Fibroblast of skin of abdomen (primary cell): ENCODE measurements at regions not wholly inside any gene's neighbourhood (a gene's known extent, or its start where the extent isn't known, plus 50 kb on each side); places are given as distances from the start of the nearest gene placed in this dataset.

Experiments used
- DNase-seq: peaks from one replicate; pipeline ENCODE4 v3.0.0-alpha.2; 2013

DNA sequence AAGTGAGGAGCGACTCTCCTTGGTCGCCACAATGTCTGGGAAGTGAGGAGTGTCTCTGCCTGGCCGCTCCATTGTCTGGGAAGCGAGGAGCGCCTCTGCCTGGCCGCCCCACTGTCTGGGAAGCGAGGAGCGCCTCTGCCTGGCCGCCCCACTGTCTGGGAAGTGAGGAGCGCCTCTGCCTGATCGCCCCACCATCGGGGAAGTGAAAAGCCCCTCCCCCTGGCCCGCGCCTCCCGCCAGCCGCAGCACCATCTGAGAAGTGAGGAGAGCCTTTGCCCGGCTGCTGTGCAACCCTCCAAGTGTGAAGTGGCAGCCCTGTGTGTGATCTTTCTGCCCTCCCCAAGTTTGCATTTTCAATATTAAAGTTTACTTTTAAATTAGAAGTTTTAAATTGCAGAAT, 95.0 kb upstream of the PPP2R5A start:
- no peak for DNase-seq

GRCh38 chr1:212192261-212192998, 92.8 kb upstream of the PPP2R5A start:
- no peak for DNase-seq

DNA sequence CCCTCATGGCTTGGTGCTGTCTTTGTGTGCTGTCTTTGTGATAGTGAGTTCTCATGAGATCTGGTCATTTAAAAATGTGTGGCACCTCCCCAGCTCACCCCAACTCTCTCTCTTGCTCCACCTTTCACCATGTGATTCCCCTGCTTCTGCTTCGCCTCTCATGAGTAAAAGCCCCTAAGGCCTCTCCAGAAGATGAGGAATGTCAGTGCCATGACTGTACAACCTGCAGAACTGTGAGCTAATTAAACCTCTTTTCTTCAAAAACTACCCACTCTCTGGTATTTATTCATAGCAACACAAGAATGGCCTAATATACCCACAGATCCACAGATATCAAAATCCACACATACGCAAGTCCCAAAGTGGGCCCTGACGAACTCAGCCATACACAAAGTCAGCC, 88.9 kb upstream of the PPP2R5A start:
- DNase-seq, result no peak

- no peak for DNase-seq
These were observed 83.7 kb upstream of the PPP2R5A start for GRCh38 chr1:212201461-212201860.

DNA sequence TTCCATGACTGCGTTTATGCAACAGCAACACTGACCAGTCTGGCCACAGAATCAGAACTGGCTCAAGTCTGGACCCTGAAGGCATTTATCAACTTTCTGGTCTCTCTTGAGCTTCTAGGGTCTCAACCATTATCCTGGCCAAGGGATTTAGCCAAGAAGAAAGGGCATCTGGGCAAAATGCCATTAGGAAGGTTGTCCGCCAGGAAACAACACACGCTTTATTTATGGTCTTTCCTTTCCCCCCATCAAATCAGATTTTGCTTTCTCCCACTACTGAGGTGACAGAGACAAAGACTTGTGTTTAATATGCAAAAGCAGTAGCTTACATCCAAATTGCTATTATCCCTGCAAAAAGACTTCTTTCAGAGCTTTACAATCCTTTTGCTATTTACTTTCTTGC, 81.6 kb upstream of the PPP2R5A start:
- no peak for DNase-seq

DNA sequence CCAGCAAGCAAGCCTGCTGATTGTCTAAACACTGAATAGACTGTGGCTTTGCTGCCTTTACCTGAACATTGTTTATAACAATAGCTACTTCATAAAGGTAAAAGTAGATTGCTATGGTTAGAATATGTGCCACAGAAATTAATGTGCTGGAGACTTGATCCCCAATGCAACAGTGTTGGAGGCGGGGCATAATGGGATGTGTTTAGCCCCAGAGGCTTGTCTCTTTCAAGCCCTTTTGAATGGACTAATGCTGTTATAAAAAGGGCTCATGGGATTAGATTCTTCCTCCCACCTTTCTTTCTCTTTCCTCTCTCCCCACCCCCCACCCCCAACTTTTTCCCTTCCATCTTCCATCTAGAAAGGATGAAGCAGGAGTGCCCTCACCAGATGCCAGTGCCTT, 80.2 kb upstream of the PPP2R5A start:
- no peak for DNase-seq

- no peak for DNase-seq
These were observed 79.4 kb upstream of the PPP2R5A start for GRCh38 chr1:212205843-212206242.

DNA sequence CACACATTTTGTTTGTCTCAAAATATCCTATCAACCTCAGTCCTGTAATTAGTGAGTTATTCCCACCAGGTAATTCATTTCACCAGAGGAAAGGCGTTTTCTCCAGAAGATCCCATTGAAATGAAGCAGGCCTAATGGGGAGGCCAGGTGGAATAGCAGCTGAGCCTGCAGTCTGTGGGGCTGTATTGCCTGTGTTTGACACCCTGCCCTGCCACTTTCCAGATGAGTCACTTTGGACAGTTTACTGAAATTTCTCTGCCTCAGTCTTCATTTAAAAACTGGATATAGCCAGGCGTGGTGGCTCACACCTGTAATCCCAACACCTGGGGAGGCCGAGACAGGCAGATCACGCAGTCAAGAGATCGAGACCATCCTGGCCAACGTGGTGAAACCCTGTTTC, 78.1 kb upstream of the PPP2R5A start:
- no peak for DNase-seq

GRCh38 chr1:212207822-212208520, 77.2 kb upstream of the PPP2R5A start:
- DNase-seq, result no peak

GRCh38 chr1:212208978-212209644, 76.1 kb upstream of the PPP2R5A start:
- DNase-seq, result no peak

GRCh38 chr1:212211371-212211770, 73.8 kb upstream of the PPP2R5A start:
- no peak for DNase-seq

GRCh38 chr1:212212343-212212742, 72.9 kb upstream of the PPP2R5A start:
- DNase-seq, result no peak

GRCh38 chr1:212212906-212213305, 72.3 kb upstream of the PPP2R5A start:
- no peak for DNase-seq

DNA sequence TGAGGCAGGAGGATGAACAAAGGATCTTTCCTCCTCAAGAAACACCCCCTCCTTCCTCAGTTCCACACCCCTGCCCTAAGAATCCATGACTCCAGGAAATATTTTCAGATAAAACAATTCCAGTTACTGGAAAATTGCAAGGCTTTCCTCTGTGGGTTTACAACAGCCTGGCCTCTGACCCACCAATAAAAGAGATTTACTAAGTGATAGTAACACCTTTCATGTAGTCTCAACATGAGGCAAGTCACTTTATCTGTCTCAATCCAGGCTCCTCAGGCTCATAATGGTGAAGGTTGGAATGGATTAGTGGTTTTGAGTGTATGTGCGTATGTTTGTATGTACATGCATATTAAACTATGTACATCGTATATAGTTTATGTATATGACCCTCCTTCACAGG, 71.4 kb upstream of the PPP2R5A start:
- DNase-seq, result no peak

DNA sequence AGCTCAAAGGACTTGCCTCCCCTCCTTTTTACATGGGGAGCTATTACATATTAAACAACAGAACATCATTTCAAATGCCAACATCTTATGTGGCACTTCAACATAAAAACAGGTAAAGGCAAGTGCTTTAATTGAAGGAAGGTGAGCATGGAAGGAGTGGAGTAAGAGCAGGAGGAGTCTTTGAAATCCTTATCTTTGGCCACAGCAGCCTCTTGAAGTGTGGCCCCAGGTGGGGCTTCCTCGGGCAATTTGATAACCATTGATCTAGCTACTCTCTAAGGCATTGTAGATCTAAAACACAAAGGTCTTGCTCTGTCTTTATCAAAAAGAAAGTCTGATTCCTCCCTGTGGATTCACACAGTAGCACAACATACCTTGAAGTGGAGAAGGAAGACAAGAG, 70.9 kb upstream of the PPP2R5A start:
- DNase-seq, result no peak

GRCh38 chr1:212215910-212216309, 69.3 kb upstream of the PPP2R5A start:
- DNase-seq, result no peak

DNA sequence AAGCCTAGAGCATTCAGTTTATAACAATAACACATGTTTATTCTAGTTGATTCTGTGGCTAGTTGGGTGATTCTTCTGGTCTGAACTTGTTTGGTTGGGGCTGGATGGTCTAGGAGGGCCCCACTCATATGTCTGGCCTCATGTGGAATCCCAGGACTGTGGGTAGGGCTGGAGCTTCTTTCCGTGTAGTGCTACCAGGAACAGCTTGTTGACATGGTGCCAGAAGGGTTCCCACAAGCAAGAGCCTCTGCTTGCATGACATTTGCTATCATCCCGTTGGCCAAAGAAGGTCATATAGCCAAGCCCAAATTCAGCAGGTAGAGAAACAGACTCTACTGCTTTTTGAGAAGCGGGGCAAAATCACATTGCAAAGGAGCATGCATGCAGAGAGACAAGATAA, 67.6 kb upstream of the PPP2R5A start:
- DNase-seq, result no peak

GRCh38 chr1:212218065-212218464, 67.1 kb upstream of the PPP2R5A start:
- DNase-seq, result no peak

GRCh38 chr1:212218911-212219310, 66.3 kb upstream of the PPP2R5A start:
- peak; percentile 91 for DNase-seq

GRCh38 chr1:212219679-212220463, 65.3 kb upstream of the PPP2R5A start:
- peak; percentile 68 for DNase-seq

DNA sequence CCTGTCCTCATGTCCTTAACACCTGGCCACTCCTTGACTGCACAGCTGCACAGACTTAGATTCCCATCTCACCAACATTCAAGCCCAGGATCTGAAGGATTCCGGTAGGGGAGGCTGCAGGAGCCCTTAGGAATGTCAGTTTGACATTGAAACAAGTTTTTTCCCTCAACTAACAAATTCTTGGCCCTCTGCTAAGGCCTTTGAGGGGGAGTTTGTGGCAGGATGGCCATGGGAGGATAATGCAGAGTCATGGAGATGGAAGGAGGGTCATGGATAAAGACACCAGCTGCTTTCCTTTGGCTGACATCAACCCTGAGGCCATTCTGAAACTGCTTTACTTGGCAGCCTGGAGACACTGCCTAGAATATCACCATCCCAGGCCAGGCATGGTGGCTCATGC, 63.4 kb upstream of the PPP2R5A start:
- DNase-seq, result no peak

GRCh38 chr1:212224102-212224501, 61.1 kb upstream of the PPP2R5A start:
- DNase-seq, result no peak

GRCh38 chr1:212225416-212225815, 59.8 kb upstream of the PPP2R5A start:
- no peak for DNase-seq
